Fibroblast of lung (primary cell): ENCODE measurements at regions not wholly inside any gene's neighbourhood (a gene's known extent, or its start where the extent isn't known, plus 50 kb on each side); places are given as distances from the start of the nearest gene placed in this dataset.

Experiments used
- DNase-seq, 2 donors: peaks; one replicate each; pipeline versions ENCODE4 v3.0.0 to v3.0.0-alpha.2; 2010; ENCODE audit warnings: low read depth in 2 of 2
- H2AFZ ChIP-seq: 2 replicates; pipeline ENCODE4 v1.5.1; 2012; ENCODE audit warnings: low read length, control low read depth, inconsistent platforms
- H3K27ac ChIP-seq: 2 replicates; pipeline ENCODE4 v1.5.1; 2011; ENCODE audit warnings: low read length, control low read depth; ENCODE audit not compliant: insufficient read depth
- H3K27me3 ChIP-seq: 2 replicates; pipeline ENCODE4 v1.5.1; 2011; ENCODE audit warnings: mild to moderate bottlenecking, low read length; ENCODE audit not compliant: control insufficient read depth, insufficient read depth
- H3K36me3 ChIP-seq: 2 replicates; pipeline ENCODE4 v1.5.1; 2011; ENCODE audit warnings: low read length; ENCODE audit not compliant: control insufficient read depth, insufficient read depth
- H3K4me1 ChIP-seq: 2 replicates; pipeline ENCODE4 v1.5.1; 2011; ENCODE audit warnings: low read length; ENCODE audit not compliant: control insufficient read depth, insufficient read depth; ENCODE audit errors: extremely low read depth
- H3K4me2 ChIP-seq: 2 replicates; pipeline ENCODE4 v1.5.1; 2011; ENCODE audit warnings: low read length, control low read depth; ENCODE audit not compliant: insufficient read depth; ENCODE audit errors: extremely low read depth
- H3K4me3 ChIP-seq, 4 experiments: fragments of 200-600 bp in 1 of 4; sonication (generic) in 1 of 4; replicated peaks in 1 of 4; 2 replicates each; pipeline ENCODE4 v1.5.1; 2011 to 2016; ENCODE audit warnings: low read length in 4 of 4, low read depth in 3 of 4, mild to moderate bottlenecking in 3 of 4, control low read depth in 2 of 4, inconsistent platforms in 1 of 4, mixed read lengths in 1 of 4; ENCODE audit not compliant: insufficient read depth in 1 of 4; ENCODE audit errors: control extremely low read depth in 1 of 4
- H3K79me2 ChIP-seq: 2 replicates; pipeline ENCODE4 v1.5.1; 2012; ENCODE audit warnings: mild to moderate bottlenecking, low read length, inconsistent platforms; ENCODE audit not compliant: control insufficient read depth, insufficient read depth
- H3K9ac ChIP-seq: 2 replicates; pipeline ENCODE4 v1.5.1; 2011; ENCODE audit warnings: mild to moderate bottlenecking, low read length, control low read depth; ENCODE audit not compliant: insufficient read depth
- H3K9me3 ChIP-seq: 2 replicates; pipeline ENCODE4 v1.5.1; 2012; ENCODE audit warnings: low read depth, low read length; ENCODE audit not compliant: control insufficient read depth, insufficient read depth
- H4K20me1 ChIP-seq: 2 replicates; pipeline ENCODE4 v1.5.1; 2011; ENCODE audit warnings: low read length; ENCODE audit not compliant: control insufficient read depth, insufficient read depth; ENCODE audit errors: extremely low read depth
- CTCF ChIP-seq, 2 donors: IDR thresholded peaks in 1 of 2; conservative IDR thresholded peaks in 1 of 2; 1 replicate in 1 of 2; 2 replicates in 1 of 2; pipeline ENCODE4 v1.5.1; 2011 to 2012; ENCODE audit warnings: low read length in 2 of 2, control low read depth in 1 of 2, inconsistent platforms in 1 of 2, low read depth in 1 of 2, mild to moderate bottlenecking in 1 of 2
- EZH2 ChIP-seq: IDR thresholded peaks from 2 replicates; pipeline ENCODE4 v1.5.1; 2012; ENCODE audit warnings: low read length, control low read depth, mild to moderate bottlenecking; ENCODE audit errors: missing control alignments

GRCh38 chr6:168746643-168747042 is 305.7 kb downstream of the SMOC2 start:
- no peaks in the 10 kb centered on the region for H4K20me1 ChIP-seq
- H3K27ac ChIP-seq, result no peak overlapping the region
- H3K4me2 ChIP-seq, result no peak overlapping the region
- H3K4me3 ChIP-seq, result no peak overlapping the region
- H2AFZ ChIP-seq, result no peak overlapping the region
- TF ChIP-seq CTCF (conservative IDR thresholded peaks at IDR 0.05 in 1 of 2, IDR thresholded peaks at IDR 0.05 in 1 of 2; ENCODE audit: low read depth in 1 of 2, low read length in 2 of 2) (no peak), EZH2 (no peak)
- H3K9me3 ChIP-seq, result no peaks in the 10 kb centered on the region
- H3K4me1 ChIP-seq, result no peaks in the 10 kb centered on the region
- DNase-seq, result no peak
- H3K27me3 ChIP-seq, result no peaks in the 10 kb centered on the region
- H3K9ac ChIP-seq, result no peak overlapping the region
- H3K79me2 ChIP-seq, result no peaks in the 10 kb centered on the region
- no peaks in the 10 kb centered on the region for H3K36me3 ChIP-seq

- Histone ChIP-seq H3K36me3 (no peaks in the 10 kb centered on the region), H3K9ac (no peak overlapping the region), H3K79me2 (no peaks in the 10 kb centered on the region), H4K20me1 (no peaks in the 10 kb centered on the region), H3K27ac (no peak overlapping the region), H3K27me3 (no peaks in the 10 kb centered on the region), H2AFZ (no peak overlapping the region), H3K4me2 (no peak overlapping the region), H3K4me3 (no peak overlapping the region), H3K4me1 (no peaks in the 10 kb centered on the region), H3K9me3 (no peaks in the 10 kb centered on the region)
- DNase-seq, result no peak
- TF ChIP-seq CTCF (conservative IDR thresholded peaks at IDR 0.05 in 1 of 2, IDR thresholded peaks at IDR 0.05 in 1 of 2; ENCODE audit: low read depth in 1 of 2, low read length in 2 of 2), result no peak
- no peak for TF ChIP-seq EZH2
Measured at GRCh38 chr6:168746013-168746412, 305.0 kb downstream of the SMOC2 start.

DNA sequence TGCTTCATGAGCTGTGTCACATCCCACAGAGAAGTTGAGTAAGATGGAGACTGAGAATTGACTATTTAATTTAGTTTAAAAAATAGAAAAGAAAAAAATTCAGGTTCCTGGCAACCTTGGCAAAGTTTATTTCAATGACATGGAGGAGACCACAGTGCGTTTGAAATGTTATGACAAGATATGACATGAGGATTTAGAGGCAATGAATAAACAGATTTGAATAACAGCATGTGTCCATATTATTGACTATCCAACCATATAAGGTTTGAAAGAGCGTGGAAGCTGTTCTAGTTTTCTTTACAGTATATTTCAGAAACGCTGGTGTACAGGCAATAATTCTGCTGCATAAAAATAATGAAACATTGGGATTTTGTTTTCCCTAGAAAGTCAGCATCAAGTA is 303.9 kb downstream of the SMOC2 start:
- H3K36me3 ChIP-seq, result no peaks in the 10 kb centered on the region
- no peaks in the 10 kb centered on the region for H3K79me2 ChIP-seq
- no peaks in the 10 kb centered on the region for H4K20me1 ChIP-seq
- no peak overlapping the region for H3K27ac ChIP-seq
- H3K4me3 ChIP-seq, result no peak overlapping the region
- DNase-seq, result no peak
- H3K4me2 ChIP-seq, result no peak overlapping the region
- no peak overlapping the region for H3K9ac ChIP-seq
- no peak overlapping the region for H2AFZ ChIP-seq
- H3K4me1 ChIP-seq, result no peaks in the 10 kb centered on the region
- H3K27me3 ChIP-seq, result no peaks in the 10 kb centered on the region
- TF ChIP-seq CTCF (conservative IDR thresholded peaks at IDR 0.05 in 1 of 2, IDR thresholded peaks at IDR 0.05 in 1 of 2; ENCODE audit: low read depth in 1 of 2, low read length in 2 of 2) (no peak), EZH2 (no peak)
- H3K9me3 ChIP-seq, result no peaks in the 10 kb centered on the region
